ENCODE measurements at regions not wholly inside any gene's neighbourhood (a gene's known extent, or its start where the extent isn't known, plus 50 kb on each side); places are given as distances from the start of the nearest gene placed in this dataset.

GRCh38 chr3:188071636-188072035 is 82.3 kb upstream of the LPP start:
- TF ChIP-seq EP300 (IDR thresholded peaks at IDR 0.05; ENCODE audit: borderline replicate concordance in 1 of 2, control insufficient read depth in 1 of 2, low read depth in 2 of 2, low read length in 2 of 2) (no peak), CTCF (IDR thresholded peaks at IDR 0.05 in 2 of 3, conservative IDR thresholded peaks at IDR 0.05 in 1 of 3; ENCODE audit: control insufficient read depth in 2 of 3, extremely low read depth in 1 of 3, insufficient read depth in 1 of 3, low read depth in 3 of 3, low read length in 3 of 3) (no peak), BCL11A (IDR thresholded peaks at IDR 0.05; ENCODE audit: low read depth, low read length) (no peak), FOXK2 (IDR thresholded peaks at IDR 0.05) (no peak), KLF5 (IDR thresholded peaks at IDR 0.05; ENCODE audit: partially characterized antibody) (no peak), BMI1 (IDR thresholded peaks at IDR 0.05; ENCODE audit: borderline replicate concordance) (no peak), BCLAF1 (IDR thresholded peaks at IDR 0.05) (no peak), REST (IDR thresholded peaks at IDR 0.05; ENCODE audit: low read depth, low read length) (no peak), SMAD1 (IDR thresholded peaks at IDR 0.05; ENCODE audit: low read depth, partially characterized antibody) (no peak), POLR2A (IDR thresholded peaks at IDR 0.05; ENCODE audit: low read depth, low read length) (no peak), EZH2 (IDR thresholded peaks at IDR 0.05; ENCODE audit: borderline replicate concordance, control insufficient read depth, low read depth, low read length) (no peak), RB1 (IDR thresholded peaks at IDR 0.05; ENCODE audit: borderline replicate concordance) (no peak), HDGF (IDR thresholded peaks at IDR 0.05) (no peak)
